ENCODE measurements at regions not wholly inside any gene's neighbourhood (a gene's known extent, or its start where the extent isn't known, plus 50 kb on each side); places are given as distances from the start of the nearest gene placed in this dataset.

DNA sequence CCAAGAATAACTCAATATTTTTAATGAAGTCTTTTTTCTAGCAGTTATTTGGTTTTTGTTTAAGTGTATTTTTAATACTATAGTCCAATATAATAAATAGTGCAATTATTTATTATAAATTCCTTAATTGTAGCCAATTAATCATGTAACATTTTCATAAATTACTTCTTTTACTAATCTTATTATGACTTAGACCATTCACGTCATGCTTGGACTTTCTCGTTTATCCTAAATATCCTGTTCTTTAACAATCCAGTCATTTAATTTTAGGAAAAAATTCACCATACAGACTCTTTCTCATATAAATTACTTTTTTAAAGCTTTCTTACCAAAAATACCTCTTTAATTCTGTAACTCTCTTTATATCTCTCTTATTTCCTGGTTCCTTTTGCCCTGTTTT lies 350.1 kb downstream of the AR start:
- Mint-ChIP-seq H3K27me3 (ENCODE audit: low read depth) (no peaks in the 10 kb centered on the region; the same call in 1 of the 2 replicates), H3K9me3 (peaks cover 44% of the 10 kb centered on the region), H3K27ac (no peak overlapping the region), H3K4me3 (no peak overlapping the region), H3K4me1 (no peaks in the 10 kb centered on the region), H3K36me3 (peaks cover 28% of the 10 kb centered on the region)
- ChIA-PET CTCF (no interaction called here), POLR2A (no interaction called here)
- TF ChIP-seq ZSCAN18 (CRISPR knock-in tag; IDR thresholded peaks at IDR 0.05) (no peak), JAZF1 (CRISPR knock-in tag; IDR thresholded peaks at IDR 0.05) (no peak), NFYB (CRISPR knock-in tag; conservative IDR thresholded peaks at IDR 0.05; ENCODE audit: low read depth) (no peak), RELA (CRISPR knock-in tag; IDR thresholded peaks at IDR 0.05; ENCODE audit: borderline replicate concordance) (no peak), FOXP1 (CRISPR knock-in tag; IDR thresholded peaks at IDR 0.05; ENCODE audit: borderline replicate concordance) (no peak)
- TF ChIP-seq, protein P1, sequence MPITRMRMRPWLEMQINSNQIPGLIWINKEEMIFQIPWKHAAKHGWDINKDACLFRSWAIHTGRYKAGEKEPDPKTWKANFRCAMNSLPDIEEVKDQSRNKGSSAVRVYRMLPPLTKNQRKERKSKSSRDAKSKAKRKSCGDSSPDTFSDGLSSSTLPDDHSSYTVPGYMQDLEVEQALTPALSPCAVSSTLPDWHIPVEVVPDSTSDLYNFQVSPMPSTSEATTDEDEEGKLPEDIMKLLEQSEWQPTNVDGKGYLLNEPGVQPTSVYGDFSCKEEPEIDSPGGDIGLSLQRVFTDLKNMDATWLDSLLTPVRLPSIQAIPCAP (CRISPR knock-in tag; IDR thresholded peaks at IDR 0.05) = no peak
- no peak for ATAC-seq
- DNase-seq (ENCODE audit: low spot score) = no peak

GRCh38 chrX:67917421-67918010 lies 373.7 kb downstream of the AR start:
- H3K4me1 Mint-ChIP-seq = no peaks in the 10 kb centered on the region

More at GRCh38 chrX:67917421-67918010, 373.7 kb downstream of the AR start:
- H3K27me3 Mint-ChIP-seq (ENCODE audit: low read depth) = no peaks in the 10 kb centered on the region
- ATAC-seq = no peak
- ChIA-PET POLR2A (no interaction called here), CTCF (no interaction called here)
- H3K4me3 Mint-ChIP-seq = no peak overlapping the region
- no peak overlapping the region for H3K27ac Mint-ChIP-seq
- TF ChIP-seq E2F5 (CRISPR knock-in tag; IDR thresholded peaks at IDR 0.05) (no peak), FOXK1 (CRISPR knock-in tag; IDR thresholded peaks at IDR 0.05) (no peak), ZNF396 (CRISPR knock-in tag; IDR thresholded peaks at IDR 0.05; ENCODE audit: borderline replicate concordance) (no peak), STAT6 (CRISPR knock-in tag; conservative IDR thresholded peaks at IDR 0.05; ENCODE audit: low read depth) (no peak), ZNF425 (CRISPR knock-in tag; conservative IDR thresholded peaks at IDR 0.05) (no peak), NR1H2 (CRISPR knock-in tag; IDR thresholded peaks at IDR 0.05) (no peak), NR2C2 (CRISPR knock-in tag; IDR thresholded peaks at IDR 0.05) (no peak), ELF4 (CRISPR knock-in tag; IDR thresholded peaks at IDR 0.05; ENCODE audit: low read depth) (no peak), ZNF263 (CRISPR knock-in tag; IDR thresholded peaks at IDR 0.05; ENCODE audit: low read depth) (no peak), MLX (CRISPR knock-in tag; IDR thresholded peaks at IDR 0.05) (no peak)
- TF ChIP-seq, protein P2, sequence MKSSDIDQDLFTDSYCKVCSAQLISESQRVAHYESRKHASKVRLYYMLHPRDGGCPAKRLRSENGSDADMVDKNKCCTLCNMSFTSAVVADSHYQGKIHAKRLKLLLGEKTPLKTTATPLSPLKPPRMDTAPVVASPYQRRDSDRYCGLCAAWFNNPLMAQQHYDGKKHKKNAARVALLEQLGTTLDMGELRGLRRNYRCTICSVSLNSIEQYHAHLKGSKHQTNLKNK (CRISPR knock-in tag; IDR thresholded peaks at IDR 0.05) = no peak
- TF ChIP-seq, protein P3, sequence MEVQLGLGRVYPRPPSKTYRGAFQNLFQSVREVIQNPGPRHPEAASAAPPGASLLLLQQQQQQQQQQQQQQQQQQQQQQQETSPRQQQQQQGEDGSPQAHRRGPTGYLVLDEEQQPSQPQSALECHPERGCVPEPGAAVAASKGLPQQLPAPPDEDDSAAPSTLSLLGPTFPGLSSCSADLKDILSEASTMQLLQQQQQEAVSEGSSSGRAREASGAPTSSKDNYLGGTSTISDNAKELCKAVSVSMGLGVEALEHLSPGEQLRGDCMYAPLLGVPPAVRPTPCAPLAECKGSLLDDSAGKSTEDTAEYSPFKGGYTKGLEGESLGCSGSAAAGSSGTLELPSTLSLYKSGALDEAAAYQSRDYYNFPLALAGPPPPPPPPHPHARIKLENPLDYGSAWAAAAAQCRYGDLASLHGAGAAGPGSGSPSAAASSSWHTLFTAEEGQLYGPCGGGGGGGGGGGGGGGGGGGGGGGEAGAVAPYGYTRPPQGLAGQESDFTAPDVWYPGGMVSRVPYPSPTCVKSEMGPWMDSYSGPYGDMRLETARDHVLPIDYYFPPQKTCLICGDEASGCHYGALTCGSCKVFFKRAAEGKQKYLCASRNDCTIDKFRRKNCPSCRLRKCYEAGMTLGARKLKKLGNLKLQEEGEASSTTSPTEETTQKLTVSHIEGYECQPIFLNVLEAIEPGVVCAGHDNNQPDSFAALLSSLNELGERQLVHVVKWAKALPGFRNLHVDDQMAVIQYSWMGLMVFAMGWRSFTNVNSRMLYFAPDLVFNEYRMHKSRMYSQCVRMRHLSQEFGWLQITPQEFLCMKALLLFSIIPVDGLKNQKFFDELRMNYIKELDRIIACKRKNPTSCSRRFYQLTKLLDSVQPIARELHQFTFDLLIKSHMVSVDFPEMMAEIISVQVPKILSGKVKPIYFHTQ (CRISPR knock-in tag; IDR thresholded peaks at IDR 0.05) = no peak
- TF ChIP-seq, protein P4, sequence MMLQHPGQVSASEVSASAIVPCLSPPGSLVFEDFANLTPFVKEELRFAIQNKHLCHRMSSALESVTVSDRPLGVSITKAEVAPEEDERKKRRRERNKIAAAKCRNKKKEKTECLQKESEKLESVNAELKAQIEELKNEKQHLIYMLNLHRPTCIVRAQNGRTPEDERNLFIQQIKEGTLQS (CRISPR knock-in tag; conservative IDR thresholded peaks at IDR 0.05) = no peak
- DNase-seq (ENCODE audit: low spot score) = no peak
- no peaks in the 10 kb centered on the region for H3K36me3 Mint-ChIP-seq
- peaks cover 7% of the 10 kb centered on the region; the same call in 1 of the 2 replicates for H3K9me3 Mint-ChIP-seq
